Stimulated activated CD4-positive, alpha-beta T cell treated with anti-CD3 and anti-CD28 coated beads, TNF-alpha, amount 100 ng/mL, for 48 hours (primary cell): ENCODE measurements at regions not wholly inside any gene's neighbourhood (a gene's known extent, or its start where the extent isn't known, plus 50 kb on each side); places are given as distances from the start of the nearest gene placed in this dataset.
"Not testable (repeated sequence)": the region's sequence is repeated elsewhere in the genome, so short reads cannot be mapped to it uniquely, and the experiment has no call there.

Source experiments
- DNase-seq, 3 donors: peaks; one replicate each; pipeline ENCODE4 v3.0.0-alpha.2; 2020; ENCODE audit warnings: low read depth in 3 of 3

DNA sequence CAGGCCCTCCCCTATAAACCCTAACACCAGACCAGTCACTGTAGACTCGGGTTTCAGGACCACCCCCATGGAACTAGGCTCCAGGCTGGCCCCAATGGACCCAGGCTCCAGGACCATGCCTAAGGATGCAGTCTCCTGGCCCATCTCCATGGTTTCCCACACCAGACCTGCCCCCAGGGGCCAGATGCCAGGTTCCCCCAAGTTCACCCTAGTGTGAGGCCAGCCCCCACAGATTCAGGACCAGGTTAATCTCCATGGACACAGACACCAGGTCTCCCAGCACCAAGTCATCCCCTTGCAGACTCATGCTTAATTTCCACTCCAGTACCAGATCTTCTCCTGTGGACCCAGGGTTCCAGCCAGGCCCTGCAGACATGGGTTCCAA, 103.8 kb upstream of the LANCL2 start:
- no peak for DNase-seq

- DNase-seq, result not testable (repeated sequence)
These were observed 99.8 kb upstream of the LANCL2 start for GRCh38 chr7:55265328-55265727.

DNA sequence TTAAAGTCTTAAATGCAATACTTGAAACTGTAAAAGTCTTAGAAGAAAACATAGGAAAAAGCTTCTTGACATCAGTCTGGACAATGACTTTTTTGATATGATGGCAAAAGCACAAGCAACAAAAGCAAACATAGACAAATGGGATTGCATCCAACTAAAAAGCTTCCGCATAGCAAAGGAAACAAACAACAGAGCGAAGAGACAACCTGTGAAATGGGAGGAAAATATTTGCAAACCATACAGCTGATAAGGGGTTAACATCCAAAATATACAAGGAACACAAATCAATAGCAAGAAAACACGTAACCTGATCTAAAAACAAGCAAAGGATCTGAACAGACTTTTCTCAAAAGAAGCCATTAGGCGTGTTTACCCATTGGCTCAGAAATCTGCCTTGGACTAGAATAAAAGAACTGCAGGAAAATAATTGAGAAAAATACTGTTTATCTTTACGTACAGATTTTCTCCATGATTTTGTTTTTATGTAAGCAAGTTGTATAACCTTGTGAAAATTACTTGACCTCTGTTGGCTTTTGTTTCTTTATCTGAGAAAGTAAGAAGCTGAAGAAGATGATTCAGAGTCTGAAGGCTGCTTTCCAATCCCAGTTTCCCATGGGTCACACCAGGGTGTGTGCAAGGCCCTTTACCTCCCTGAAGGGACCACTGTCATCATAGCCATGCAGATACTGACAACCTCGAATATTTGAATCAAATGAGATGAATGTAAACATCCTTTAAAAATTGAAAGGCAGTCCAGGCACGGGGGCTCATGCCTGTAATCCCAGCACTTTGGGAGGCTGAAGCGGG, 99.1 kb upstream of the LANCL2 start:
- DNase-seq, result no peak

DNA sequence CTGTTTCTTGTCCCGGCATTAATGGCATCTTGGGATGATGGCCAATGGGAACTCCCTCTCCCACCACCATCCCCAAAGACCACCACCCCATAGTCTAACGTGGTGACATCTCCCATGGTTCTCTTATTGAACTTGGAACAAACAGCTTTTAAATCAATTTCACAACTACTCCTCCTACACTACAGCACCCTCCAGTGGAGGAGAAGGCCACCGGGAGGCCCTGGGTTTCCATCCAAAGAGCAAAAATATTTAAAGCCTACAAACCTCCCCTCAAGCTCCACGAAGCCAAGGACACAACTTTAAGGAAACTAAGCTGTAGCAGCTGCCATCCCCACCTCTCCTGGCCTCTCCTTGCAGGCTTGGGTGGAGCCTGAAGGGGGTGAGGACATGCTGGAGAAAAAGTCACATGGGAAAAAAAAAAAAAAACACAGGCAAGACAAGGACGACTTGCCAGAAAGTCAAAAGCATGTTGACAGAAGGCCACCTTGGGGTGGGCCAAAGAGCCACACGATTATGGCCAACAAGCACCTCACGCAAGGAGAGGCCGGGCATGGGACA, 94.0 kb upstream of the LANCL2 start:
- DNase-seq, result no peak

GRCh38 chr7:55271661-55272060, 93.5 kb upstream of the LANCL2 start:
- no peak for DNase-seq

DNA sequence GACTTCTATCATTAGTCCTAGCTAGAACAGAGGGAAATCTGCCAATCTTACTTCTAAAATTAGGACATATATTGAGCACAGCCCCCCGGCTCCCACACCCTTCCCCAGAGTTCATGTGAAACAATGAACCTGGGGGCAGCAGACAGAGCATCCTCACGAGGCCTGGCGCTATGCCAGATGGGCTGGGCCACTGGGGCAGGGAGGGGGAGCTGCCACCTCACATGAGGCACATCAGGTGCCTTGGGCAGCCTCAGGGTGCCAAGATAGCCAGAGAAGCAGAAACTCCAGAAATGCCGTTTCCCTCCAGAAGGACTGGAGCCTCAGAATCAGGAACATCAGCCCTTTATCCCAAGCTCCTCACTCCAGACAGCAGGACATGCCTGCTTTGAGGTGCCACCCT, 92.8 kb upstream of the LANCL2 start:
- DNase-seq, result no peak

- no peak for DNase-seq
These were observed 91.8 kb upstream of the LANCL2 start for GRCh38 chr7:55273186-55273980.

GRCh38 chr7:55274156-55274555, 91.0 kb upstream of the LANCL2 start:
- DNase-seq, result no peak

- DNase-seq, result no peak
These were observed 89.6 kb upstream of the LANCL2 start for GRCh38 chr7:55275291-55276200.

GRCh38 chr7:55276572-55277295, 88.4 kb upstream of the LANCL2 start:
- no peak for DNase-seq

DNA sequence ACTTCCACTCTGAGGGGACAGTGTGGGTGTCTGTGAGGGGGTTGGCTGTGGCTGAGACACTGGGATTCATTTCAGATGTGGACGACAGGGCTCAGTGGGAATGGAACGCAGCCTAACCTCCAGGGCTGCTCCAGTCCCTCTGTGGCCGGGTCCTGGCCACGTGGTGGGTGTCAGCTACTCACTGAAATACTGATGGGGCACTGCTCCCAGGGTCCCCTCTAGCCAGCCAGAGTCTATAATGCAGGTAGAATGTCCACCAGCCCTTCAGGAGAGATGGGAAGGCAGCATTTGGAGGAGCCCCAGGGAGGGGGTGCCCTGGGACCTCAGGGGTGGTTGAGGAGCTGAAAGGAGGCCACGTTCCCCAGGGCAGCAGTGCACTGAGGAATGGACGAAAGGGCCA, 87.2 kb upstream of the LANCL2 start:
- no peak for DNase-seq

DNA sequence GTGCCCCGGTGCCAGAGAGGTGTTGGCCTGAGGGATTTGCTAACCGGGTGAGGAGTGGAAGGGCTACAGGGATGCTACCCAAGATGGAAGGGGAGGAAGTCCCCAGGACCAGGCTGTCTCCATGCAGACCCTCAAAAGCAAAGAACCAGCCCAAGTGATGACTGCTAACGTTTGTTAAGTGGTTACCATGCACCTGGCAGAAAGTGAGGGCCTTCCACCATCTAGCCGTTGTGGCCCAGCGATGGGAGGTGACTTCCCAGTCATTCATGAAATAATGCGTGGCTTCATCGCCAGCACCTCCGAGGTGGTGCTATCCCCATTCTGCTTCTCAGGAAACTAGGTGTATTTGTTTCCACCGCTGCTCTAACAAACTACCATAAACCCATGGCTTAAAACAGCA, 86.8 kb upstream of the LANCL2 start:
- no peak for DNase-seq

DNA sequence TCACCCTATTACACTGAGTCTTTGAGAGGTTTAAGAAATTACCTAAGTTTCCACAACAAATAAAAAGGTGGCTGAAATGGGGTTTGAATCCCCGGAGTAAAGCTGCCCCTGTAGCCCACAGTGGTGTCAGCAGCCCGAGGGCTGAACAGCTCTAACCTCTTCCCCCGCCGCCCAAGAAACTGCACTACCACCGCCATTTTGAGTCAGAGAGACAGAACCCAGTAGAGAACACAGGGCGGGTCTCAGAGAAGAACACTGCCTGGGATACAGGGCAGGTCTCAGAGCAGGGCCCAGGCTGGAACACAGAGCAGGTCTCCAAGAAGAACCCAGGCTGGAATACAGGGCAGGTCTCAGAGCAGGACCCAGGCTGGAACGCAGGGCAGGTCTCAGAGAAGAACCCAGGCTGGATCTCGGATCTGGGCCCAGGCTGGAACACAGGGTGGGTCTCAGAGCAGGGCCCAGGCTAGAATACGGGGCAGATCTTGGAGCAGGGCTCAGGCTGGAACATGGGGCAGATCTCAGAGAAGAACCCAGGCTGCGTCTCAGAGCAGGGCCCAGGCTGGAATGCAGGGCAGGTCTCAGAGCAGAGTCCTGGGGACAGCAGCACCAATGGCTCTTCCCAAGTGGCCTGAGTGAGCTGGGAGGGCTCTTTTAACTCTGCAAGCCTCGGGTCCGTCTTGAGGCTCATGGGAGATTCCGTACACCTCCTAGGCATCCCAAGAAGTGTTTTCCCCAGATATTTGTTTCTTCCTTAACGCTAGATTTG, 85.9 kb upstream of the LANCL2 start:
- DNase-seq, result no peak

DNA sequence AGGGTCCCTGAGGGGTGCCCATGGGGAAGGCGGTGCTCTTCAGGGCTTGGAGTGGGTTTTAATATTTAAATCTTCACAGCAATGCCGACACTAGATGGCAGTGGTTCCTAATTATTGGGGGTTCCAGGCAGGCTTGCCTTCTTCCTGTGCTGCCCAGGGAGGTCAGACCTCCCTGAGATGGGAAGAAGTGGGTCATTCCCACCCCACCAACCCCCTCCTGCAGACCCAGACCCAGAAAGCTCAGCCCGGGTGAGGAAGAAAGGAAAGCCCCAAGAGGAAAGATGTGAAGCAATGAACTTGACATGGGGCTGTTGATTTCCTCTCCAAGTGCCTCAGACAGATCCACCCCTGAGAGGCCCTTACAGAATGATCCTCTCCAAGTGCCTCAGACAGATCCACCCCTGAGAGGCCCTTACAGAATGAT, 85.1 kb upstream of the LANCL2 start:
- DNase-seq, result peak; percentile 6 to 67 (median 29)

DNA sequence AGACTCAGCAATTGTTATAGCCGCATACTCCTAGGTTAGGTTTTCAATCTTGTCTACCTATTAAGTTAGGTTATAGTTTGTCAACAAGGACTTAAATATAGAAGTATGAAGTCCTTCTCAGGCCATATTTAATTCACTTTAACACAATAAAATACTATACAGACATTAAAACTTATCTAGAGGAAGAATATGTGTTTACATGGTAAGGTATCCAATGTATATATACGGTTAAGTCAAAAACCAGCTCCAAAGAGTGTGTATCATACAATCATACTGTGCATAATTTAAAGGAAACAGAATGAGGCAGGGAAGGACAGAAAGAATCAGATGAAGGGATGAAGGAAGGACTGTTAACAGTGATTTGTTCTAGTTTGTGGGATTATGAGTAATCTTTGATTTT, 79.5 kb upstream of the LANCL2 start:
- no peak for DNase-seq

- no peak for DNase-seq
These were observed 78.5 kb upstream of the LANCL2 start for GRCh38 chr7:55286666-55287065.

DNA sequence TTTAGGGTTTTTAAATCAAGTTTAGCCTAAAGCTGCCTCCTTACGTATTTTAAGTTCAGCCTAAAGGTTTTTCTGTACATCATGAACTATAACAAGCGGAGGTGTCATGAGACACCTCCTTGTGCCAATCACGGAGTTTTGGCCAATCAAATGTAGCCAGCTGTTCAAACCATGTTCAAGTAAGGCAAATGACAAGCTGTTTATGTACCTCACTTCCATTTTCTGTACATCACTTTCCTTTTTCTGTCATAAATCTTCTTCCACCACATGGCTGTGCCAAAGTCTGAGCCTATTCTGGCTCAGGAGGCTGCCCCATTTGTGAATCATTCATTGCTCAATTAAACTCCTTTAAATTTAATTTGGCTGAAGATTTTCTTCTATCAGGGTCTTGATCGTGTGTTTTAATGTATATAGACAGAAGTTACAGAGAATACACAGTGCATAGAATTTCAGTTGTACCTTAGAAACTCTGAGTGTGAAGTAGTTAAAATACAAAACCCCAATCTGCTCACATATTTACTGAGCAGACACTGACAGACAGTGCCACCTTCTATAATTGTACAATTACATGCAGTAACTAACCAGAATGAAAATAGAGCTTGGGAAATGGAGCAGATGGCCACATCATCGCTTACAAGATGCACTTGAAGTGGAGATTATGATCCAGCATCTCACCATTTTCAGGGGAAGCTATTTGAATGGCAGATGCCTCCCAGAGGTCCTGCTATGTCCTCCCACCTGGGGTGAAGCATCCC, 76.9 kb upstream of the LANCL2 start:
- no peak for DNase-seq

DNA sequence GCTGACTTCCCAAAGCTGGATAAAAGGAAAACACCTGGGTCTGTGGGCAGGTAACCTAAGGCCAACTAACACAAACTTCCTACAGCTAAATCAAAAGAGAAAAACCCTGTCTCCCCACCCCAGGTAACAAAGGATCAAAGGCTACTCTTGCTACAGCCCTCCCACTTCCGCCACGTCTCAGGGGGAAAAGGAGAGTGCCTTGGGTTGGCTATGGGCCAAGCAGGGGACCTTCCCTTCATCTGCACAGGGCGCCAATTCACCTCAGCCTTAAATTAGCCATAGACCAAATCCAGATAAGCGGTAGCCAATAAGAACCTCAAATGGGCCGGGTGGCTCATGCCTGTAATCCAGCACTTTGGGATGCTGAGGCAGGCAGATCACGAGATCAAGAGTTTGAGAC, 69.1 kb upstream of the LANCL2 start:
- DNase-seq, result no peak

GRCh38 chr7:55299273-55299967, 65.7 kb upstream of the LANCL2 start:
- DNase-seq, result no peak
